ENCODE measurements at regions not wholly inside any gene's neighbourhood (a gene's known extent, or its start where the extent isn't known, plus 50 kb on each side); places are given as distances from the start of the nearest gene placed in this dataset.
A peak's percentile ranks its signal among the peaks of the same experiment; 100 is the strongest.

GRCh38 chr13:26456650-26457049, 100.8 kb upstream of the WASF3 start:
- no peak for DNase-seq

DNA sequence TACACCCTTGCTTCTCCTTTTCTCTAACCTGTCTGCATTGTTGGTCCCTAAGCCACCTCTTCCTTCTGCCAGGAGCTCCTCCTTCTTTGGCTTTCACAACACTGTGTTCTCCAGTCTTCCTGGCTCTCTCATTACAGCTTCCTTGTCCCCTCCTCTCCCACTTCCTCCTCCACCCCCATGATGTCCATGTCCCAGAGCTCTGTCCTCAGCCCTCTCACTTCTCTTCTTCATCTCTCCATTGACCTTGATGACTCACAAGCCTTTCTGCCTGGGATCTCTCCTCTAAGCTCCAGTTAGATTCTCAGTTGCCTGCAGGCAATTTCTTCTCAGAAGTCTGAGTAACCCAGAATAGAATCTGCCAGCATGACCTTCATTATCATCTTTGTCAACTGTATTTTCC, 100.3 kb upstream of the WASF3 start:
- DNase-seq: no peak

GRCh38 chr13:26458196-26458749, 99.2 kb upstream of the WASF3 start:
- no peak for DNase-seq

DNA sequence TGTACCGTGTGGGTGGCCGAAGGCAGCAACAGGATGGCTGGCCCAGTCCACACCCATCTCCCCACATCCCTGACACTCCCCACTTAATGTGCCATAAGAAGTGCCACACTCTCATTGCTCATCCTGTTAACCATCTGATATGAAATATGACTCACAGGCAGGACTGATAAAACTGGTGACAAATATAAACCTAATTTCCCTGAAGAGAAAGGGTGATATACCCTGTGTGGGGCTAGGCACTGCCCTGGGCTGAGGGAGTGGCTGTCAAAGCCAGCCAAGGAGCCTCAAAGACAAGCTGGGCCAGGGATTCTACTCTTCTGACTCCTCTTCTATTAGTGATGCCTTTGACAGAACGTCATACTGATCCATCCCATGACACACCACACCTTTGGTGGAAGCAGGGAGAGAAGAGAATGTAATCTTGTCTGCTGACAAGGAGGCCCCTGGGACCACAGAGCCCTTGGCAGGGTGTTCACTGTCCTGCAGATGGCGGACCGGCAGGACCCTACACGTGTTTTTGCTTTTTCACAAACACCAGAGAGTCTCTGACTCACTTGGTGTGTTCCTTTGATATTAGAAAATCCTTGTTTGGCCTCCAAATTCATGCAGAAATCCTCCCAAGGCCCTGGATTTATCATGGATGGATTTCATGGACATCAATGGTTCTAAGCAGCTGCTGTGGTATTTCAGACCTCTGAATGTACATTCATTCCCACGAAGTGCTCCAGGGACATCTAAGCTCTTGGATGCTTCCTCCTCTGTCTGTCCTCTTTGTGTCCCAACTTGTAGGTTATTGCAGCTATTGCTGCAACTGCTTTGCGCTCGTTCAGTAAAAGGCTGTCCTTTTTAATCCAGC, 98.0 kb upstream of the WASF3 start:
- DNase-seq: no peak

- no peak for DNase-seq
Observed at GRCh38 chr13:26460648-26461047, 96.8 kb upstream of the WASF3 start.

GRCh38 chr13:26463296-26463695, 94.2 kb upstream of the WASF3 start:
- no peak for DNase-seq

GRCh38 chr13:26463848-26464247, 93.6 kb upstream of the WASF3 start:
- DNase-seq: no peak

DNA sequence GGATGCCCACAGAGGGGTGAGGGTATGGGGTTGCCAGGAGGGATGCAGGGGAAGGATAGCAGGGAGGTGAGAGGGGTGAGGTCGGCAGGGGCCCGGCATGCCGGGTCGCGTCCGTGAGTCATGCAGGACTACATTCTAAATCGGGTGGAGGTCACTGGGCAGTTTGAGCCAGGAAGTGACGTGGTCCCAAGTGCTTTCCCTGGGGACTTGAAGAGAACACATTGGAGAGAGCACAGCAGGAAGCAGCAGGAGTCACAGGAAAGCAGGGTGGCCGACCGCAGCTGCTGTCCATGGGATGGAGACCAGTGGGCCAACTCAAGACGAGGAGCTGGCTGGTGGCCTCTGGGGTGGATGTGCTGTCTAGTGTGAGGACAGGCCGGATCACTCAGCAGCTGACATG, 92.0 kb upstream of the WASF3 start:
- no peak for DNase-seq

GRCh38 chr13:26465954-26466353, 91.5 kb upstream of the WASF3 start:
- DNase-seq: no peak

GRCh38 chr13:26468265-26468801, 89.2 kb upstream of the WASF3 start:
- DNase-seq: no peak

- no peak for DNase-seq
Observed at GRCh38 chr13:26469602-26470001, 87.9 kb upstream of the WASF3 start.

- DNase-seq: no peak
Observed at GRCh38 chr13:26471807-26472206, 85.7 kb upstream of the WASF3 start.

DNA sequence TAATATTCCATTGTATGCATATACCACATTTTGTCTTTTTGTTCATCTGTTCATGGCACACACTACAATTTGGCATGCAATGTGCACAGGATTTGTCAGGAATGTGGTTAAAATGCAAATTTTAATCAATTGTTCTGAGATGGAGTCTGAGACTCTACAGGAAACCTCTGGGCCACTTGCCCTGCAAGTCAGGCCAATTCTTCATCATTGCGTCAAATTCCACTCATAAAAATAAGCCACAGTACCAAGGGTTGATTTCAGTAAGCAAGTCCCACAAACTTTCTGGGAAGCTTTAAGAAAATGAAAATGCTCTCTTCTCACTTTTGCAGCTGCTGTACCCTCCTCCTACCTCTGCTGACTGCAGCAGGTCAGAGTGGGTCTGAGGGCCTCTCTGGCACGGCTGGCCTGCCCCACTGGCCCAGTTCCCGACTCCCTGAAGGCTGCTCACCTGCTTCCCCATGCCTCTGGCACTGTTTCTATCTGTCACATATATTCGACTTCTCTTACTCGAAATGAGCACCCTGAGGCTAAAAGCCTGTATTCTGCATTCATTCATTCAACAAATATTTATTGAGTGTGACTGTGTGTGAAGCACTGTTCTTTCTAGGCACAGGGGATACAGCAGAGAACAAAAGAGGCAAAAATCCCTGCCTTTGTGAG, 83.8 kb upstream of the WASF3 start:
- no peak for DNase-seq

GRCh38 chr13:26474286-26474685, 83.2 kb upstream of the WASF3 start:
- no peak for DNase-seq

- no peak for DNase-seq
Observed at GRCh38 chr13:26475176-26476110, 82.0 kb upstream of the WASF3 start.

DNA sequence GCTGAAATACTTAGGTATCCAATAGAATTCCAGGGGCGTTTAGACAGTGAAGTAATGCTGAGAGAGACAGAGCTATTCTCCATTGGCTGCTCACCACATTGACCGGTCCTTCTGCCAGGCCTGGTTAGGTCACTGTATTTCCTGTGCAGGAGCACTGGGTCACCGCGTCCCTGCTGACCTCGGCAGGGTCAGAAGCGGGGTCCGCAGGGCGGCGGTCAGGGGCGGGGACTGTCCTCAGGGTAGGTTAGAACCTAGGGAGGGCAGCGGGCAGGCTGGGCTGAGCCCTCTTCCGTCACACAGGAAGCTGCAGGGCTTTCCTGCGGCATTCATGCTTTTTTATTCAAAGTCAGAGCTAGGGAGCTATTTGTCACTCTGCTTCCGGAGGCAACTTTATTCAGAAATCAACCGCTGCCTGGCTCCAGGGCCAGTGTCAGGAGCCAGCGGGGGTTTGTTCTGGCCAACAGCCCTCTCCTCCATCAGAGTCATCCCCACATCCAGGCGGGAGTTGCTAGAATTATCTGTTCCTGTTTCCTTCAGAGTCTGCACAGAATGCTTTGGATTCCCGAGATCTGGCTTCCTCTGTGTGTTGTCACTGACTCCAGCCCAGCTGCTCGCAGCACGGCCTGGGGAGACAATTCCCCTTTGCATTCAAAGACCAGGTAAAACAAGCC, 81.2 kb upstream of the WASF3 start:
- DNase-seq: no peak

DNA sequence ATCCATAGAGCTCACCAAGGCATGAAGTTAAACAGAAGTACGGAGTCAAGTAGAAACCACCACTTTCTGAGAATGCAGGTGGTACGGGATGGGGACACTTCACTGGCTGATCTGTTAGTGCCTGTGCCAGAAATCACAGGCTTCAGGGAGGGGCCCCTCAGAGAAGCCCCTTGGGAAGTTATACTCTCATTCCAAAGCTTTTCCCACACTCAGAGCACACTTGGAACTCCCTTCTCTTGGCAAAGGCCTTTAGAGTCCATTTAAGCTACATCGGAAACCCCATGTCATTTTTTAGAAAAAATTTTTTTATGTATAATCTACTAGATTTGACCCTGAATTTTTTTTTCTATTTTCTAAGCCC, 80.7 kb upstream of the WASF3 start:
- no peak for DNase-seq

GRCh38 chr13:26477681-26478080, 79.8 kb upstream of the WASF3 start:
- no peak for DNase-seq

DNA sequence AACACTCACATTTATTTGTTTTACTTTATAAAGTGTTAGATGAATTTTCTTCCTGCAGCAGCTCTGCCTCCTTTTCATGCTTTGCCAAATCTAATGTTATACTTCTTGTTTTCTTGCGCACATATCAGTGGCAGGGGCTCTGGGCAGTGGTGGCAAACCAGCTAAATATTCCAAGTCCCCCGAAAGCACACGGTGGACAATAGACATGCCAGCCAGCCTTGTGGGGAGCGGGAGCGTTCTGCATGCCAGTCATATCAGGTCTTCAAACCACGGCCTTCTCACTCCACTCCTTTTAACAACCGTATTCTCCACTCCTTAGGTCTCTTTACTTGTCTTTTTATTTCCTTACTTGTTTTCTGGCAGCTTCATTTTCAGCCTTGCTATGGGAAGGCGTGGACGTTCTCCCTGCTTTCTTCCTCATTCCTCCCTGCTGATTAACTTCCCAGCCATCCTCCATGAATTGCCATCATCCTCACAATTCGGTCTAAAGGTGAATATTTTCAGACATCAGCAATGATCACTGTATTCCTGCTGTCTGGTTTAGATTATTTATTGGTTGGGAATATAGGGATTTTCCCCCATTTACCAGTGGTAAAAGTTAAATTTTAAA, 77.1 kb upstream of the WASF3 start:
- no peak for DNase-seq

DNA sequence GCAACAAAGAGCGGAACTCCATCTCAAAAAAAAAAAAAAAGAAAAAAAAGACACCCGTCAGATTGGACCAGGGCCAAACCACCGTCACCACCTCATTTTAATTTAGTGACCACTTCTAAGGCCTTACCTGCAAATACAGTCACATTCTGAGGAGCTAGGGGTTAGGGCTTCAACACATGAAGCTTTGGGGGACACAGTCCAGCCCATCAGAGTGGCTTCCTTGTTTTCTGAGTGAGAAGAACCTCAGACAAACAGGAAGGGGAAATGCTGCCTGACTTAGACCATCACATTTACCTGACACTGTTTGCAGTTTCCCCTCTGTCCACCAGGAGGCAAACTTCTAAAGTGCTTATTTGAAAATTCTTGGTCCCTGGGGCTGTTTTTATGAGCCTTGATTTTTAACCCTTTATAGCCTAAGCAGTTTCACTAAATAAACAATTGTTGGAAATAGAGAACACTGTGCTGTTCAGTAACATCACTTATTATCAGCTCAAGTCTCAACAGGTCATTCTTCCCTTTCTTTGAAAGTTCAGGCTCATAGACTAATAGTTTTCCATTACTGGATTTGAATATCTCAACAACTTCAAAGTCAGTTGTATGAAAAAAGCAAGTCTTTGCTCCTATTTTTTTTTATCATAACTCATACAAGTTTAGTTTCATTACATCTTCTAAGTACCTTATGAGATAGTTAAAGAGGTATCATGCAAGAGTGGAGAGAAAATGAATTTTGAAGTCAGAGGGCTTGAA, 74.9 kb upstream of the WASF3 start:
- peak in 1 of 2 donors; percentile 44 for DNase-seq

- DNase-seq: no peak
Observed at GRCh38 chr13:26483546-26483945, 73.9 kb upstream of the WASF3 start.

Measured in hippocampal formation (tissue), 2 donors.